ENCODE measurements at regions not wholly inside any gene's neighbourhood (a gene's known extent, or its start where the extent isn't known, plus 50 kb on each side); places are given as distances from the start of the nearest gene placed in this dataset.

DNA sequence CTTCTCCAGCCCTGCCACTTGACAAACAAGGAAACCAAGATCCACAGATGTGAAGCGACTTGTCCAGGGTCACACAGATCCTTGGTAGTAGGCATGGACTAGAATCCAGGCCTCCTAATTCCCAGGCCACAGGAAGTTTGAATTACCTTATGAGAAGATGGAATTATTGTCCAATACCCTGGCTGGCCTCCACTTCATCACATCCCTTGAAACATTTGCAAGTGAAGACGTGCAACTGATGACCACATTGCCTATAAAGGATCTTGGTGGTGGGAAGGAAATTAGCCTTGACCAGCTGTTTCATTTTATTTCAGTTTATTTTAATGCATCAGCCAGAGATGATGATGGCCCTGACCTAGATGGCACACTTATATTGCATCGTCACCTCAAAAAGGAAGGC, 165.8 kb upstream of the CAMK1G start:
- H3K9me3 Mint-ChIP-seq = no peaks in the 10 kb centered on the region
- no peak overlapping the region for H3K27ac Mint-ChIP-seq
- ATAC-seq (no peak), DNase-seq (ENCODE audit: low spot score in 2 of 2) (no peak)
- no peaks in the 10 kb centered on the region for H3K36me3 Mint-ChIP-seq

DNA sequence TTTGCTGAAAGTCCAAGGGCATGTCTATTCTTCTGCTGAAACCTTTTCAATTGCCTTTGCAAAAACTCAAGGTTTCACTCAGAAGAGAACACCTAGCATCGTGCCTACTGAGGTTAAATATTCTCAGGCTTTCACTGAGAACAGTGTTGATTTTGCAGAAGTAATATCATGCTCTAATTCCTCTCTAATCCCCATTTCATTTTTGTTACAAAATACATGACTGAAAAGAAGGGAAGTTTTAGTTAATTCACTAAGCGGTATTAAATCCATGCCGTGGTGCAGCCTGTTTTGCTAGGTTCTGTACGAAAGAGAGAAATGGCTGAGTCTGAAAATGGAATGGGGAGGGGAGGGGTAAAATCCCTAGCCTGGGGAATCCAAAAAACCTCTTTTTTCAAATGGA, 163.2 kb upstream of the CAMK1G start:
- no peak overlapping the region for H3K27ac Mint-ChIP-seq
- no peaks in the 10 kb centered on the region for H3K9me3 Mint-ChIP-seq
- no peak for DNase-seq (ENCODE audit: low spot score in 2 of 2)
- no peak for ATAC-seq
- no peaks in the 10 kb centered on the region for H3K36me3 Mint-ChIP-seq

DNA sequence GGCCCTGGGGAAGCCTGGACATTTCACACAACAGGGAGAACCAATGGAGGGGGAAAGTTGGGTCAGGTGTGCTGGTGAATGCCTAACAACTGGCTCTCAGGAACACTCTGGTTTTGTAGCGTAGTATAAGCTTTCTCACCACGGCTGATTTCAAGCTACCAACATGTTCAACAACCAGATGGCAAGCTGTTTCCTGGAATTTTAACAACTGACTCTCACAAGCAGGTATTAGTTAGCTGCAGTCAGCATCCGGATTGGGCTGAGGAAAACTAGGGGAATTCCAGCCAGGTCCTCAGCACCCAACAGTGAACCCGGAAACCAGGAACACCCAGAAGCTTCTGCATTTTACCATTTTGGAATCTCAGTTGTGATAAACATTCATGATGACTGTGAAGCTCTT, 162.3 kb upstream of the CAMK1G start:
- Mint-ChIP-seq H3K9me3 (no peaks in the 10 kb centered on the region), H3K36me3 (no peaks in the 10 kb centered on the region), H3K27ac (no peak overlapping the region)
- DNase-seq (ENCODE audit: low spot score in 2 of 2) (no peak), ATAC-seq (no peak)

DNA sequence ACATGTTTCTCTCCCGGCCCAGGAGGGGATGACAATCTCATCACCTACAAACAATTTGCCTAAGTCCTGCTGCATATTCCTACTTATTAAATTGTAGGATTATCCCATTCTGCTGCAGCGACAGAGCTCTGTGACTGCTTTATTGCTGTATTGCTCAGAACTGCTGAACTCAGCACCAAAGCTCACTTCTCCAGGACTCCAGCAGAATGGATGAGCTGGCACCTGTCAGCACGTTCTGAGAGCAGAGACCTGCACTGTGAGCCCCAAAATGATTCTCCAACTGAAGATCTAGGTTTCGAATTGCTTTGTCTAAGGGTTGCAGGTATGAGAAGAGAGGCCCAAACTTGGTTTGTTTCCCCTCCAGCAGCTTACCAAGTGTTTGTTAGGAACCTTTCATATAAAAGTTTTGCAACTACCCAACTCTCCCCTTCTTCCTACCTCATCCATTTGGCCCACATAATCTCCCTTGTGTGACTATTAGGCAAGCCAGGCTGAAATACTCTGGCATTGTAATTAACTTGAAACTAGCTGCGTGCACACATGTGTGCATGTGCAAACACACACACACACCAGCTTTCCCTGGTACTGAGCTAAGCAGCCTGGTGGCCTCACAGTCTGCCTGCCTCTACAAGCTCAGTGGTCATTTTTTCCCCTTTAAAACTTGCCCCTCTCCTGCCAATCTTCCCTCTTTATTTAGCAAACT, 161.4 kb upstream of the CAMK1G start:
- H3K27ac Mint-ChIP-seq = no peak overlapping the region
- ATAC-seq (no peak), DNase-seq (ENCODE audit: low spot score in 2 of 2) (no peak)
- H3K36me3 Mint-ChIP-seq = no peaks in the 10 kb centered on the region
- no peaks in the 10 kb centered on the region for H3K9me3 Mint-ChIP-seq

DNA sequence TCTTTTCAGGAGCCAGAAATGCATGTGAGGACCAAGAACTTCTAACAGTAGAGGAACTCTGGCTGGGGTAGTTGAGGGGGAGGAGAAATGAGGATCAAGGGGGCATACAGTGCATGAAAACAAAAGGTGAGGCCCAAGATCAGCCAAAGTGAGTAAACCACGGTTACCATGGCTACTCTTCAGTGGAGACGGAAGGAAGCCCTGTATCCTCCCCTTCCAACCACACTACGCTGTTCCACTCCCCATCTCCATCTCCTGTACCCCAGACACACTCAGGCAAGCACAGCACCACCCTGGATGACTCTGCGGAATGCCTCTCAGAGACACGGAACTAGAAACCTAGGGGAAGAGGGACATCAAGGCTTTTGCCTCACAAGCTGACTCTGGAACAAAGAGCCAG, 157.6 kb upstream of the CAMK1G start:
- DNase-seq (ENCODE audit: low spot score in 2 of 2) (no peak), ATAC-seq (peak in 1 of 2 donors; percentile 40)
- no peaks in the 10 kb centered on the region for H3K9me3 Mint-ChIP-seq
- H3K27ac Mint-ChIP-seq = no peak overlapping the region
- H3K36me3 Mint-ChIP-seq = no peaks in the 10 kb centered on the region

DNA sequence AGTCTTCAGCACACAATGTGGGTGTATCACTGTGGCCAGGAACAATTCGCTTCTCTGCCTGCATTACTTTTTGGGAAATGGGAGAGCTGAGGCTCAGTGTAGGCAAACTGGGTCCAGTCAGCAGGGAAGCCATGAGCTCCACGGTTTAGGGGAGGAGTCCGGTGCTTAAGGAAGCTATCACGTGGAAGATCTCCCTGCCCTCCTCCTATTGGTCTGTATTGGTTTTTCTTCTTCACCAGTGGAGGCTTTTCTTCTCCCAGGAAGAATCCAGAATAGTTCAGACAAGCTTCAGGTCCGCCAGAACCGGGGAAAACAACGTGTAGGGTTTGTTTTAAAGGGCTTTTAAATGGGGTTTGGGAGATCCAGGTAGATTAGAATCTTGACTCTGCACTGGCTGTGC, 156.2 kb upstream of the CAMK1G start:
- Mint-ChIP-seq H3K36me3 (no peaks in the 10 kb centered on the region), H3K27ac (no peak overlapping the region), H3K9me3 (no peaks in the 10 kb centered on the region)
- DNase-seq (ENCODE audit: low spot score in 2 of 2) (no peak), ATAC-seq (no peak)

DNA sequence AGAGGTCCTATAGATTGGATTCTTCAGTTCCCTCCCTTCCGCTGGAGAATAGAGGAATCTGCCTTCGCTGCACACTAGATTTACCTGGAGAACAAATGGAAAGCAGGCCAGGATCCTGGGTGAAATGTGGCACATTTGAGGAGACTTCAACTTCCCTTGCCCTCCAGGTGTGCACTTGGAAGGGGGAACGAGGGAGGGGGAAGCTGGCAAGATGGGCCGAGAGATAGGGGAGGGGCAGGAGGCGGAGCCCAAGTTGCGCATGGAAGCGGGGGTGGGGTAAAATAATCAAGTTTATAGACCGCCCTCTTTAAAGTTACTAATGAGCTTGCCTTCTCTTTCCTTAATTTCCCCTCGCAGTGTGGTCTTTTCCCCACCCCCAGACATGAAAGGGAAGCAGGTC, 155.7 kb upstream of the CAMK1G start:
- Mint-ChIP-seq H3K36me3 (no peaks in the 10 kb centered on the region), H3K9me3 (no peaks in the 10 kb centered on the region), H3K27ac (no peak overlapping the region)
- no peak for DNase-seq (ENCODE audit: low spot score in 2 of 2)
- no peak for ATAC-seq

DNA sequence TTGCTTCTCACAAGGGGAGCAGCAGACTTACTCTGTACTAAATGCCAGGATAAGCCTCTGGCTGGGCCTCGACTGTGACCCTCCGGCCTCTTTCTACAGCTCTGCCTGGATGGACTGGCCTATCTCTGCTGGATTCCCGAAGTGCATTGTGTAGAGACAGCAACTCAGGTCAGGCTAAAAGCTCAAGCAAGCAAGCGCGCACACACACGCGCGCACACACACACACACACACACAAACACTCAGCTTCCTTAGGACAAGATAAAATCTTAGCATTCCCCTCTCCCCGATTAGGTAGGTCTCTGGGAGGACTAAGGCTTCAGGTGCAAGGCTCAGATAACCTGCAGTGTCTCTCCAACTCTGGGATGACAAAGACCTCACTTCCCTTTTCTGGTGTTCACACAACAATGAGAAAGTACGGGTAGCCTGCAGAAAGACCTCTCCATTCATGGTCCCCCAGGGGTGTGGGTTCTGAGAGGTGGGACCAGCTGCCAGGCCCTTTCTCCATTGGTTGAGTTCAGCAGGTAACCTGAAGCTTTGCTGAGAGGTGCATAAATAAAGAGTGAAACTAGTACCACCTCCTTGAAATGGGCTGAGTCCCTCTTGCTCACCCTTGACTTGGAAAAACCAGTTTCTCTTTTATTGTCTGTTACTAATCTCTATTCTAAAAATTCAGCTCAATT, 155.1 kb upstream of the CAMK1G start:
- Mint-ChIP-seq H3K36me3 (no peaks in the 10 kb centered on the region), H3K27ac (no peak overlapping the region), H3K9me3 (no peaks in the 10 kb centered on the region)
- no peak for ATAC-seq
- DNase-seq (ENCODE audit: low spot score in 2 of 2) = no peak

DNA sequence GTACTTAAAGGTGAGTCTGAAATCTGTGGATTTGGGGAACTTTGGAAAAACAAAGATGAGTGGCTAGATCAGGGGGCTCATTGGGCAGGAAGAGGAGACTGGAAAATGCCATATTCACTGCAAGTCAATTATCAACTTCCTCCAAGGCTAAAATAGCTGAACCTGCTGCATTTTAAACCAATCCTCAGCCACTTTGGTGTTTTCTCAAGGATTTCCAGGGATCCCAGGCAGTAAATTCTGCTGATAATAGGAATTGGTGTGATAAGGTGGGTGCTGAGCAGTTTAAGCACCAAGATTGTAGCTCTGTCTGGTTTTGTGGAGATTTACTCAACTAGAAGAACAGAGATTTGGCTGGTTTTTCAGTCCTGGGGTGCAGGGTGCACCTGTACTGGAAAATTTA, 153.9 kb upstream of the CAMK1G start:
- ATAC-seq = no peak
- no peaks in the 10 kb centered on the region for H3K9me3 Mint-ChIP-seq
- H3K36me3 Mint-ChIP-seq = no peaks in the 10 kb centered on the region
- H3K27ac Mint-ChIP-seq = no peak overlapping the region
- no peak for DNase-seq (ENCODE audit: low spot score in 2 of 2)

DNA sequence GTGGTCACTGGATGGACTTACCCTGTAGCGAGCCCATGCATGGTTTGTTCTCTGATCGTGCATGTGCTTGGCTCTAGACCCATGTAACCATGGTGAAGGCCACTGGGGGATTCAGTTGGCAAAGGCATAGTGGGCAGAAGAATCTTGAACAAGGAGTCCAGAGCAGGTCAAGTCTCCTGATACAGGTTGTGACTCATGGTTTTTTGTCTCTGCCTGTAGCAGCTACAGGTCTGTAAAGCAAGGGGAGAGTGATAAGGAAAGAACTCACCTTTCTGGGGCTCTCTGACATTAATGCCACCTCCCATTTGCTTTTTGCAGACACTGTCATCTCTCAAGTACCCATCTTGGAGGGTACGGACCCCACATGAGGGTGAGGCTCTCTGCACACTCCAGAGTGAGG, 153.4 kb upstream of the CAMK1G start:
- ATAC-seq (no peak), DNase-seq (ENCODE audit: low spot score in 2 of 2) (no peak)
- H3K9me3 Mint-ChIP-seq = no peaks in the 10 kb centered on the region
- no peak overlapping the region for H3K27ac Mint-ChIP-seq
- no peaks in the 10 kb centered on the region for H3K36me3 Mint-ChIP-seq

DNA sequence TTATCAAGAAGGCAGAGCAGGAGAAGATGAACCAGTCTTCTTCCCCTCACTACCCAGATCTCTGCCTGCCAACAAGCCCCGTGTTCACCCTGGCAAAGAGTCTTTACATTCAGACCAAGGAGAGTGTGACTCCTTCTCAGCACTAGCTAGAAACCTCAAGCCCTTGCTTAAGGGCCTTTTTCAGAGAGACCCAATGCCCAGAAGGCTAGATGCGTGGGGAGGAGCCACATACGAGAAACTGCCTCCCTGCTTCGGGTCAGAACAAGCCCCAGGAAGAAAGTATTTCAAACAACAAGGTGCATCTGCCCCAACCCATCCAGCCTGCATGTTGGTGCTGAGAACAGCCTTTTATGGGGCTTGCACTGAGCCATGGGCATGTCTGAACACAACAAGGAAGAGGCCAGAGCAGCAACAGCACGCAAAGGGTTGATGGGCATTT, 152.7 kb upstream of the CAMK1G start:
- ATAC-seq = no peak
- Mint-ChIP-seq H3K36me3 (no peaks in the 10 kb centered on the region), H3K27ac (no peak overlapping the region), H3K9me3 (no peaks in the 10 kb centered on the region)
- DNase-seq (ENCODE audit: low spot score in 2 of 2) = no peak

DNA sequence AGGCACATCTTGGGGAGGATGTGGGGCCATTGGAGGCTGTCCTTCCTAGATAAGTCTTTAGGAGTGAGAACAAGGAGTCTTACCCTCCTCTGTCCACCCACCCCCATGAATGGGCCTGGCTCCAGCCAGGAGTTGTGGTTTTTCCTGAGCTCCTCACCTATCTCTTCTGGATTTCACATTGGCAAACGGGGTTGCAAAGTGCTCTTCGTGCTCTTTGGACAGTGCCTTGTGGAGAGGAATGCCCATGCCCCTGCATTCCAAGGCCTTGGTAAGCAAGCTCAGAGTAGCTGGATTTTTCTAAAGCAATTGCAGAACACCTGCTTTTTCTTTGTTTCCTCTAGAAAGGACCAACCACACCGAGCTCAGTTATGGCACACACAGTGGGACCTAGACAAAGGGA, 152.1 kb upstream of the CAMK1G start:
- no peaks in the 10 kb centered on the region for H3K9me3 Mint-ChIP-seq
- H3K36me3 Mint-ChIP-seq = no peaks in the 10 kb centered on the region
- no peak overlapping the region for H3K27ac Mint-ChIP-seq
- ATAC-seq = no peak
- DNase-seq (ENCODE audit: low spot score in 2 of 2) = no peak

DNA sequence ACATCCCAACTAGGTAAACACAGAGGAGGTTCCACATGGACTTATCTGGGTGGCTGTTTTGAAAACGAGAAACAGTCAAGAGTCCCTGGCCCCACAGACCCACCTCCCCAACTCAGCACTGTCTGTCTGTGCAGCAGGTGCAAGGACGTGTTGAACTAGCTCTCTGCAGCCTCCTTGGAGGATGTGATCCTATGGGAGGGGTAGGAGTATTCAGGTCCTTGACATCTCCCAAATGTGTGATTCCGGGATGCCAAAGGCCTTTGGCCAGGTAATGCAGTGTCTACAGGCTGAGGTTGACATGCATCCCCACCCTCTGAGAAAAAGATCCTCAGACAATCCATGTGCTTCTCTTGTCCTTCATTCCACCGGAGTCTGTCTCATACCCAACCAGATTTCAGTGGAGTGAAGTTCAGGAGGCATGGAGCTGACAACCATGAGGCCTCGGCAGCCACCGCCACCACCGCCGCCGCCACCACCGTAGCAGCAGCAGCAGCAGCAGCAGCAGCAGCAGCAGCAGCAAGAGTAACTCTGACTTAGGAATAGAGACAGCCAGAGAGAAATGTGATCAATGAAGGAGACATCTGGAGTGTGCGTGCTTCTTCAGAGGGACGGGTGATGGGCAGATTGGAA, 151.6 kb upstream of the CAMK1G start:
- Mint-ChIP-seq H3K9me3 (no peaks in the 10 kb centered on the region), H3K36me3 (no peaks in the 10 kb centered on the region), H3K27ac (no peak overlapping the region)
- DNase-seq (ENCODE audit: low spot score in 2 of 2) (no peak), ATAC-seq (no peak)

DNA sequence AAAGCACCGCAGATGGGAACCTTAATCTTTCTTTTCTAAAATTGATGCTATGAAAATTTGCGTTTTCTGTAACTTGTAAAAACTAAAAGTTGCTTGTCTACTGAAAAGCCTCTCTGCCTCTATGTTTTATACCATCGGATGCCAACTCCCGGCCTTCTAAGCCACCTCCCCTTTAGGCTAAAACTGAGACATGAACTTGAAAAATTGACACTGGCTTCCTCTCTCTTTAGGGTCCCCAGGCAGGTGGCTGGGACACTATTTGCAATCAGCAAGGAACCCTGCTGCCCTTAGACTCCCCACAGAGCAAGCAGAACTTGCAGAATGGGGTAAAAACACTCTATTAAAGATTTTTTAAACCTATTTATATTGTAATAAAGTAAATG, 151.1 kb upstream of the CAMK1G start:
- DNase-seq (ENCODE audit: low spot score in 2 of 2) (no peak), ATAC-seq (no peak)
- H3K9me3 Mint-ChIP-seq = no peaks in the 10 kb centered on the region
- H3K36me3 Mint-ChIP-seq = no peaks in the 10 kb centered on the region
- H3K27ac Mint-ChIP-seq = no peak overlapping the region

DNA sequence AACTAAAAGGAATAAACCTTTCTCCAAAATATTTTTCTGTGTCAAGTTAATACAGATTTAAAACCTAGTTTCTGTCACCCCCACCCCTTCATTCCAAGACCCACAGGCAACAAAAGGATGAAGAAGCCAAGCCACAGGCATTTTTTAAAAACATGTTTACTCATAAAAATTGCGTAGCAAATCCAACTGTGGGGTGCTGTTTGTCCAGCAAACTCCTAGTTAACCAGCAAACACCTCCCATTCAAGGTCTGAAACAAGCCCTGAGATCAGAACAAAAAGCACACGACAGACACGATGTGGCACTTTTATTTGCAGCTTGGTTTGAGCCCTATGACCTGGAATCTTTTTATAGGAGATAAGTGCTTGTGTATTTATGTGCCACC, 149.9 kb upstream of the CAMK1G start:
- no peaks in the 10 kb centered on the region for H3K36me3 Mint-ChIP-seq
- ATAC-seq (no peak), DNase-seq (ENCODE audit: low spot score in 2 of 2) (no peak)
- H3K27ac Mint-ChIP-seq = no peak overlapping the region
- H3K9me3 Mint-ChIP-seq = no peaks in the 10 kb centered on the region

DNA sequence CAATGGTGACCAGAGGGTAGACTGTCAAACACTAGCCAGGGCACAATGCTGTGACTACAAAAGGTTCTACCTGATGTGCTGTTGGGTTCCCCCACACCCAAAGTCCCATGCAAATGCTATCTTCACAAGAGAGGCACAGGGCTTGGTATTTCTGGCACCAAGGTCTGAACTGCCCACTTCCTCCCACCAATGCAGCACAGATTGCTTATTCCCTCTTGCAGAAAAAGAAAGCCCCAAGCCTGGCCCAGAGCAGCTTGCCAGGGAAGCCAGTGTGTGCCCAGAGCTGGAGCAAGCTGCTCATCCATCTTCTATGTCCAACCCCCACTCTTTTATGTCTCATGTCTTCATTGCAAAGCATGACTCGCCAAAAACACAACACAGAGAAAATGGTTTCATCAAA, 149.4 kb upstream of the CAMK1G start:
- Mint-ChIP-seq H3K9me3 (no peaks in the 10 kb centered on the region), H3K27ac (no peak overlapping the region), H3K36me3 (no peaks in the 10 kb centered on the region)
- no peak for ATAC-seq
- no peak for DNase-seq (ENCODE audit: low spot score in 2 of 2)

DNA sequence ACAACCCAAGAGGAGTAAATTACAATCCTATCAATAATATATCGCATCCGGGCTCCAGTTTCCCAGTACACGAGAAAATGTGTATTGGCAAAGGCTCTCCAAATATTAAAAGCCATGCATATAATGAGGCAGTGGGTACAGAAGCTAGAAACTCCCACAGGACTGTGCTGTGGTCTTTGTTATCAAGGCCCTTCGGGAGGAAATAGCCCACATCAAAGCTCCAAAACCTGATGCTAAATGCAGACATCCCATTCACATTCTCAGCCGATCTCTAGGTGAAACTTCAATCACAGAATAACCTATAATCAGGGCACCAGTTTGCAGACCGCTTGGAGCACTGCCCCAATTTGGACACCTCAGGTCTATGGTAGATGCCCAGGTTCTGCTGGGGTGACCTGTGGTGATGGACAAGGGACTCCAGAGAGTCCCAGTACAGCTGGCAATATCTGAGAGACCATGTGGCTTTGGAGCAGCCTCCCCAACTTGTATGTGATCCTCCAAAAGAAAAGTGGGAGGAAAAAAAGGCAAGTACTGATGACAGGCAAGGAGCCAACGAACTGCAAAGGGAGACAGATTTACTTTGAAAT, 148.8 kb upstream of the CAMK1G start:
- DNase-seq (ENCODE audit: low spot score in 2 of 2) (no peak), ATAC-seq (no peak)
- Mint-ChIP-seq H3K9me3 (no peaks in the 10 kb centered on the region), H3K36me3 (no peaks in the 10 kb centered on the region), H3K27ac (no peak overlapping the region)

Measured in activated naive CD4-positive, alpha-beta T cell treated with anti-CD3 and anti-CD28 coated beads, Interleukin-2, amount 50 U/mL, for 72 hours (primary cell).